Uterus (tissue), 2 donors: ENCODE measurements at regions not wholly inside any gene's neighbourhood (a gene's known extent, or its start where the extent isn't known, plus 50 kb on each side); places are given as distances from the start of the nearest gene placed in this dataset.

Experiments used
- CTCF ChIP-seq, 4 experiments: fragments of 200-600 bp in 2 of 4; fragments of 450-650 bp in 2 of 4; sonication (generic) in 2 of 4; IDR thresholded peaks; one replicate each; pipeline ENCODE4 v1.5.1; 2016 to 2019; ENCODE audit warnings: antibody characterized with exemption in 4 of 4, mild to moderate bottlenecking in 2 of 4, moderate library complexity in 1 of 4
- POLR2A ChIP-seq, 2 donors: fragments of 450-650 bp; IDR thresholded peaks; one replicate each; pipeline ENCODE4 v1.6.1; 2016; ENCODE audit warnings: antibody characterized with exemption in 2 of 2, mild to moderate bottlenecking in 1 of 2, moderate library complexity in 1 of 2

GRCh38 chr6:150719099-150719766 is 119.5 kb downstream of the PLEKHG1 start:
- no peak for TF ChIP-seq POLR2A (IDR thresholded peaks at IDR 0.05)
- no peak for TF ChIP-seq CTCF (IDR thresholded peaks at IDR 0.05)
